Keratinocyte (primary cell): ENCODE measurements at regions not wholly inside any gene's neighbourhood (a gene's known extent, or its start where the extent isn't known, plus 50 kb on each side); places are given as distances from the start of the nearest gene placed in this dataset.

Experiments
- DNase-seq: peaks from one replicate; pipeline ENCODE4 v3.0.0-alpha.2; 2011; ENCODE audit warnings: low read depth, missing footprints, low spot score
- FAIRE-seq: peaks from 2 replicates; lab custom pipeline; 2011; peaks lifted over from hg19 to GRCh38; lab: Jason Lieb, UNC
- H2AFZ ChIP-seq: 2 replicates; pipeline ENCODE4 v1.6.0; 2012; ENCODE audit warnings: low read length, control low read depth, inconsistent platforms; ENCODE audit not compliant: control insufficient read depth
- H3K27ac ChIP-seq: 2 replicates; pipeline ENCODE4 v1.5.1; 2011; ENCODE audit warnings: low read length; ENCODE audit not compliant: control insufficient read depth, insufficient read depth
- H3K27me3 ChIP-seq: 3 replicates; pipeline ENCODE4 v1.6.0; 2011; ENCODE audit warnings: low read length; ENCODE audit not compliant: control insufficient read depth, insufficient read depth; ENCODE audit errors: extremely low read depth
- H3K36me3 ChIP-seq, 2 experiments: 2 replicates in 1 of 2; 3 replicates in 1 of 2; pipeline ENCODE4 v1.5.1; 2011; ENCODE audit warnings: low read length in 2 of 2, mild to moderate bottlenecking in 1 of 2; ENCODE audit not compliant: control insufficient read depth in 2 of 2, insufficient read depth in 2 of 2; ENCODE audit errors: extremely low read depth in 1 of 2
- H3K4me1 ChIP-seq: 3 replicates; pipeline ENCODE4 v1.5.1; 2011; ENCODE audit warnings: low read length; ENCODE audit not compliant: control insufficient read depth, insufficient read depth; ENCODE audit errors: extremely low read depth
- H3K4me2 ChIP-seq: 3 replicates; pipeline ENCODE4 v1.6.0; 2011; ENCODE audit warnings: low read depth, low read length; ENCODE audit not compliant: control insufficient read depth, insufficient read depth; ENCODE audit errors: extremely low read depth
- H3K4me3 ChIP-seq, 3 experiments: fragments of 200-600 bp in 1 of 3; sonication (generic) in 1 of 3; 2 replicates in 2 of 3; 3 replicates in 1 of 3; pipeline ENCODE4 v1.5.1; 2011 to 2016; ENCODE audit warnings: low read length in 3 of 3, mild to moderate bottlenecking in 3 of 3, control low read depth in 2 of 3, inconsistent platforms in 1 of 3, low read depth in 1 of 3, mixed read lengths in 1 of 3, mixed run types in 1 of 3, moderate library complexity in 1 of 3; ENCODE audit not compliant: control insufficient read depth in 2 of 3, insufficient read depth in 2 of 3; ENCODE audit errors: extremely low read depth in 1 of 3
- H3K79me2 ChIP-seq: 2 replicates; pipeline ENCODE4 v1.6.0; 2012; ENCODE audit warnings: low read length; ENCODE audit not compliant: control insufficient read depth, insufficient read depth
- H3K9ac ChIP-seq: 3 replicates; pipeline ENCODE4 v1.6.0; 2011; ENCODE audit warnings: low read length; ENCODE audit not compliant: control insufficient read depth, insufficient read depth; ENCODE audit errors: extremely low read depth
- H3K9me1 ChIP-seq: 3 replicates; pipeline ENCODE4 v1.6.0; 2011; ENCODE audit warnings: low read length; ENCODE audit not compliant: control insufficient read depth, insufficient read depth; ENCODE audit errors: extremely low read depth
- H3K9me3 ChIP-seq: 2 replicates; pipeline ENCODE4 v1.5.1; 2012; ENCODE audit warnings: low read depth, low read length; ENCODE audit not compliant: control insufficient read depth
- H4K20me1 ChIP-seq: 3 replicates; pipeline ENCODE4 v1.6.0; 2011; ENCODE audit warnings: low read length; ENCODE audit not compliant: control insufficient read depth, insufficient read depth; ENCODE audit errors: extremely low read depth
- CTCF ChIP-seq, 3 experiments: IDR thresholded peaks in 1 of 3; conservative IDR thresholded peaks in 1 of 3; optimal IDR thresholded peaks in 1 of 3; 2 replicates in 2 of 3; 3 replicates in 1 of 3; pipeline versions ENCODE3 to v1.5.1; 2011; ENCODE audit warnings: low read length in 3 of 3, mild to moderate bottlenecking in 3 of 3, moderate library complexity in 2 of 3, control low read depth in 1 of 3, inconsistent platforms in 1 of 3; ENCODE audit not compliant: insufficient read depth in 2 of 3; ENCODE audit errors: extremely low read depth in 1 of 3
- EZH2 ChIP-seq: IDR thresholded peaks from one replicate; pipeline ENCODE4 v1.6.1; 2012; ENCODE audit warnings: inconsistent platforms, mild to moderate bottlenecking, low read length, moderate library complexity
- dilution Hi-C: fragments of 300-500 bp; cut with MboI; formaldehyde crosslinking; loops from one replicate; pipeline ENCODE4 v1.7.0; 2020; ENCODE audit warnings: low sequenced_read_pairs; ENCODE audit not compliant: extremely low pct_ligation_motif_present

GRCh38 chr4:125481334-125482045 lies 166.7 kb downstream of the FAT4 start:
- no peaks in the 10 kb centered on the region for H3K79me2 ChIP-seq
- H2AFZ ChIP-seq = no peak overlapping the region
- TF ChIP-seq EZH2 (no peak), CTCF (optimal IDR thresholded peaks at IDR 0.05 in 1 of 3, IDR thresholded peaks at IDR 0.05 in 1 of 3, conservative IDR thresholded peaks at IDR 0.05 in 1 of 3; ENCODE audit: extremely low read depth in 1 of 3, insufficient read depth in 2 of 3, low read length in 3 of 3) (no peak)
- H3K4me2 ChIP-seq = no peak overlapping the region
- DNase-seq = no peak
- no peak for FAIRE-seq
- H3K9me3 ChIP-seq = no peaks in the 10 kb centered on the region
- H3K4me3 ChIP-seq = no peak overlapping the region
- no peaks in the 10 kb centered on the region for H4K20me1 ChIP-seq
- H3K9ac ChIP-seq = no peak overlapping the region
- H3K36me3 ChIP-seq = no peaks in the 10 kb centered on the region
- no peaks in the 10 kb centered on the region for H3K4me1 ChIP-seq
- dilution Hi-C loops = no loop called here
- H3K27ac ChIP-seq = no peak overlapping the region
- H3K9me1 ChIP-seq = no peaks in the 10 kb centered on the region
- no peaks in the 10 kb centered on the region for H3K27me3 ChIP-seq

- Histone ChIP-seq H3K9me3 (no peaks in the 10 kb centered on the region), H3K4me1 (no peaks in the 10 kb centered on the region), H3K36me3 (no peaks in the 10 kb centered on the region), H2AFZ (no peak overlapping the region), H3K9ac (no peak overlapping the region), H4K20me1 (no peaks in the 10 kb centered on the region), H3K4me2 (no peak overlapping the region), H3K27ac (no peak overlapping the region), H3K4me3 (no peak overlapping the region), H3K9me1 (no peaks in the 10 kb centered on the region), H3K79me2 (no peaks in the 10 kb centered on the region), H3K27me3 (no peaks in the 10 kb centered on the region)
- FAIRE-seq (no peak), DNase-seq (no peak)
- dilution Hi-C loops = no loop called here
- TF ChIP-seq CTCF (optimal IDR thresholded peaks at IDR 0.05 in 1 of 3, IDR thresholded peaks at IDR 0.05 in 1 of 3, conservative IDR thresholded peaks at IDR 0.05 in 1 of 3; ENCODE audit: extremely low read depth in 1 of 3, insufficient read depth in 2 of 3, low read length in 3 of 3) = no peak
- no peak for TF ChIP-seq EZH2
Measured at GRCh38 chr4:125482822-125483221, 168.1 kb downstream of the FAT4 start.
